ENCODE measurements at regions not wholly inside any gene's neighbourhood (a gene's known extent, or its start where the extent isn't known, plus 50 kb on each side); places are given as distances from the start of the nearest gene placed in this dataset.

DNA sequence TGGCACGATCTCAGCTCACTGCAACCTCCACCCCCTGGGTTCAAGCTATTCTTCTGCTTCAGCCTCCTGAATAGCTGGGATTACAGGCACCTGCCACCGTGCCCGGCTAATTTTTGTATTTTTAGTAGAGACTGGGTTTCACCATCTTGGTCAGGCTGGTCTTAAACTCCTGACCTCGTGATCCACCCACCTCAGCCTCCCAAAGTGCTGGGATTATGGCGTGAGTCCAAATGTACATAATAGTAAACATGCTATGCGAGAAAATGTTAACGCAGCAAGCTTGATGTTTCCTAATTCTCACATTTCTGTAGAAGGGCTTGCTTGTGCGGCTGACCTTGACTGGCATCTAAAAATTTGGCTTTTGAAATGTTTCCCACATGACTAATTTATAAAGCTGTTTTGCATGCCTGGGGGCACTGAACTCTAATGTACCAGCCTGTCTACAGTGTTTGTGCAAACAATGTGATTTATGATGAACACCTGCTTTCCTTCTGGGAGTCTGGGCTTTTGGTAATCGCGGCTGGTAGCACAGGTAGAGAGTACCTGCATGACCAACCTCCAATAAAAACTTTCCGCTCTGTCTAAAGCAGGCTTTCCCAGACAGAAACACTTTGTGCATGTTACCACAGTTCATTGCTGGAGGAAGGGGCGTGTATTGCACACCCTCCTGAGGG lies 216.8 kb downstream of the IL15 start:
- TF ChIP-seq YY1 (IDR thresholded peaks at IDR 0.05; ENCODE audit: low read depth), result no peak
- no peak for TF ChIP-seq ZBTB7A (IDR thresholded peaks at IDR 0.05; ENCODE audit: low read depth)
- TF ChIP-seq, protein P1, sequence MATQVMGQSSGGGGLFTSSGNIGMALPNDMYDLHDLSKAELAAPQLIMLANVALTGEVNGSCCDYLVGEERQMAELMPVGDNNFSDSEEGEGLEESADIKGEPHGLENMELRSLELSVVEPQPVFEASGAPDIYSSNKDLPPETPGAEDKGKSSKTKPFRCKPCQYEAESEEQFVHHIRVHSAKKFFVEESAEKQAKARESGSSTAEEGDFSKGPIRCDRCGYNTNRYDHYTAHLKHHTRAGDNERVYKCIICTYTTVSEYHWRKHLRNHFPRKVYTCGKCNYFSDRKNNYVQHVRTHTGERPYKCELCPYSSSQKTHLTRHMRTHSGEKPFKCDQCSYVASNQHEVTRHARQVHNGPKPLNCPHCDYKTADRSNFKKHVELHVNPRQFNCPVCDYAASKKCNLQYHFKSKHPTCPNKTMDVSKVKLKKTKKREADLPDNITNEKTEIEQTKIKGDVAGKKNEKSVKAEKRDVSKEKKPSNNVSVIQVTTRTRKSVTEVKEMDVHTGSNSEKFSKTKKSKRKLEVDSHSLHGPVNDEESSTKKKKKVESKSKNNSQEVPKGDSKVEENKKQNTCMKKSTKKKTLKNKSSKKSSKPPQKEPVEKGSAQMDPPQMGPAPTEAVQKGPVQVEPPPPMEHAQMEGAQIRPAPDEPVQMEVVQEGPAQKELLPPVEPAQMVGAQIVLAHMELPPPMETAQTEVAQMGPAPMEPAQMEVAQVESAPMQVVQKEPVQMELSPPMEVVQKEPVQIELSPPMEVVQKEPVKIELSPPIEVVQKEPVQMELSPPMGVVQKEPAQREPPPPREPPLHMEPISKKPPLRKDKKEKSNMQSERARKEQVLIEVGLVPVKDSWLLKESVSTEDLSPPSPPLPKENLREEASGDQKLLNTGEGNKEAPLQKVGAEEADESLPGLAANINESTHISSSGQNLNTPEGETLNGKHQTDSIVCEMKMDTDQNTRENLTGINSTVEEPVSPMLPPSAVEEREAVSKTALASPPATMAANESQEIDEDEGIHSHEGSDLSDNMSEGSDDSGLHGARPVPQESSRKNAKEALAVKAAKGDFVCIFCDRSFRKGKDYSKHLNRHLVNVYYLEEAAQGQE (IDR thresholded peaks at IDR 0.05; ENCODE audit: low read depth), result no peak
- TF ChIP-seq, protein P2, sequence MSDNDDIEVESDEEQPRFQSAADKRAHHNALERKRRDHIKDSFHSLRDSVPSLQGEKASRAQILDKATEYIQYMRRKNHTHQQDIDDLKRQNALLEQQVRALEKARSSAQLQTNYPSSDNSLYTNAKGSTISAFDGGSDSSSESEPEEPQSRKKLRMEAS (IDR thresholded peaks at IDR 0.05), result peak; percentile 49; the same call in 1 of the 2 replicates
- TF ChIP-seq TCF12 (IDR thresholded peaks at IDR 0.05; ENCODE audit: low read depth), result peak; percentile 100
- TF ChIP-seq EP300 (IDR thresholded peaks at IDR 0.05; ENCODE audit: borderline replicate concordance), result peak; percentile 99
- TF ChIP-seq, protein P3, sequence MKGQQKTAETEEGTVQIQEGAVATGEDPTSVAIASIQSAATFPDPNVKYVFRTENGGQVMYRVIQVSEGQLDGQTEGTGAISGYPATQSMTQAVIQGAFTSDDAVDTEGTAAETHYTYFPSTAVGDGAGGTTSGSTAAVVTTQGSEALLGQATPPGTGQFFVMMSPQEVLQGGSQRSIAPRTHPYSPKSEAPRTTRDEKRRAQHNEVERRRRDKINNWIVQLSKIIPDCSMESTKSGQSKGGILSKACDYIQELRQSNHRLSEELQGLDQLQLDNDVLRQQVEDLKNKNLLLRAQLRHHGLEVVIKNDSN (IDR thresholded peaks at IDR 0.05), result peak; percentile 58
- peak; percentile 14 for TF ChIP-seq RAD21 (IDR thresholded peaks at IDR 0.05; ENCODE audit: low read depth)
- no peak for TF ChIP-seq TAF1 (IDR thresholded peaks at IDR 0.05; ENCODE audit: low read depth)
- no peak for TF ChIP-seq CREB1 (IDR thresholded peaks at IDR 0.05; ENCODE audit: low read depth)
- TF ChIP-seq TEAD4 (IDR thresholded peaks at IDR 0.05), result peak; percentile 97
- peak; percentile 83 for TF ChIP-seq EGR1 (IDR thresholded peaks at IDR 0.05)
- peak; percentile 99 for TF ChIP-seq FOXM1 (IDR thresholded peaks at IDR 0.05; ENCODE audit: borderline replicate concordance, low read depth)
- peak; percentile 94 for TF ChIP-seq NFIC (IDR thresholded peaks at IDR 0.05)
